DMS 273 (cell line): ENCODE measurements at regions not wholly inside any gene's neighbourhood (a gene's known extent, or its start where the extent isn't known, plus 50 kb on each side); places are given as distances from the start of the nearest gene placed in this dataset.

Source experiments
- DNase-seq: peaks from one replicate; lab custom pipeline; 2025; ENCODE audit not compliant: unreplicated experiment; lab: John Stamatoyannopoulos, UW

DNA sequence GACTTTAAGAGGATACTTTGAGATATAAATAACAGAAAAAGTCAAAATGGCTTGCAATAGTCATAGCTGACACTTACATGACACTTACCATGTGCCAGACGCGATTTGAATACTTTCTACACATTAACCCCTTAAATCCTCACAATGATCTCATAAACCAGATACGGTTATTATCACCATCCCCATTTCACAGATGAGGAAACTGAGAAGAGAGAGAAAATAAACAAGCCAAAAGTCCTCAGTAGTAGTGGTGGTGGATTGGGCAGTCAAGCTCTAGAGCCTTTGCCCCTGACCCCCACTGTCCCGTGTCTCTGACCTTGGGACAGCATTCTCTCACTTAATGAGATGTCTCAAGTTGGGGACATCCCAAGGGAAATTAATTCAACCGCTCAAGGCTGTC lies 105.2 kb upstream of the TAF1B start:
- no peak for DNase-seq

DNA sequence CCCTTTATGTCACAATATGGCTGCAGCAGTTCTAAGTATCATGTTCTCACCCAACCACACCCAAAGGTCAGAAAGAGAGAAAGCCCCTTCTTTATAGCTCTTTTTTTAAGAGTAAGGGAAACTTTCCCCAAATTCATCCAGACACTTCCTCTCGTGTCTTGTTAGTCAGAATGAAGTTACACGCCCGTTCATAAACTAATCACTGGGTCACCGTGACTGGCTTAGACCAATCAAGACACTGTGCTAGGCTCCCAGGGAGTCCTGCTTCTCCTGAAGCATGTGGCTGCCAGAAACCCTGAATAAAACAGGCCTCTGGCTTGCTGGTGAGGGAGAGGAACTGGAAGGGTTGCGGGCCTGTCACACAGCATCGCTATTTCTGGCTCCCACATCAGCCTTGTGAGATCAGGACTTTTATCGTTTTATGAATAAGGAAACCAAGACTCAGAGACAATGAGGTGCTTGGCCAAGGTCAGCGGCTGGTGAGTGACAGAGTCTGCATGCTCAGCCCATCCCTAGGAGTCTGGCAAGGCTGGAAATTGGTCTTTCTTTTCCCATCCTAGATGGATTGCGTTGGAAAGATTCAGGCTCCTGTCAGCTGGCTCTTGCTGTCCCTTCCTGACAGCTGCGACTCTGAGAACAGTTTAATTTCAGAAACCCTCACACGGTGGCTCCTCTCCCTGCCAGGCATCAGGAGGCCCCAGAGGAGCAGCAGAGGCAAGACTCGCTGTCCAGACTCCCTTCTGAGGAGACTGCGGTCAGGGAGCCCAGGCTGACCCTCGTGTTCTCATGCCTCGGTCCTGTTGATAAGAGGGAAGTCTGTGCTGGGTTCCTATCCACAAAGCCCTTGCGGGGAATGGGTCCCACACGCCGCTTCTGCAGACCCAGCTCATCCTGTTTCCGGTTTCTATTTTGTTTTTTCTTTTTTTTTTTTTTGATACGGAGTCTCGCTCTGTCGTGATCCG lies 104.5 kb upstream of the TAF1B start:
- no peak for DNase-seq

DNA sequence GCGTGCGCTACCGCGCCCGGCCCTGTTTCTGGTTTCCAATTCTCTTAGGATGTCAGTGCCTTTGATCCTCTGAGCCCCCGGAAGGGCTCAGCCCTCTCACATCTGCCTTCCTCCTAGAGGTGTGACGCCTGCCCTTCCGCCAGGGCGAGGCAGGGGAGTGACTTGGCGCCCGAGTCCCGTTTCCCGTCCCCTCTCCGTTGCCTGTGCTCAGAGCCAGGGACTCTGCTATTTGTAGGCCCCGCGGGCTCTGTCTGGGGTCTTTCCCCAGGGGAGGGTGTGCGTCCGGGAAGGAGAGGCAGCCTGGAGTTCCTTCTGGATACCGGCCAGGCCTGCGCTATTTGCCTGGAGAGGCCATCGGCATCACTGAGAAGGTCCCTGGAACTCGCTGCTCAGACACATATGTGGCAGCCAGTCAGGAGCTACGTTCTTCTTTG lies 103.7 kb upstream of the TAF1B start:
- no peak for DNase-seq

DNA sequence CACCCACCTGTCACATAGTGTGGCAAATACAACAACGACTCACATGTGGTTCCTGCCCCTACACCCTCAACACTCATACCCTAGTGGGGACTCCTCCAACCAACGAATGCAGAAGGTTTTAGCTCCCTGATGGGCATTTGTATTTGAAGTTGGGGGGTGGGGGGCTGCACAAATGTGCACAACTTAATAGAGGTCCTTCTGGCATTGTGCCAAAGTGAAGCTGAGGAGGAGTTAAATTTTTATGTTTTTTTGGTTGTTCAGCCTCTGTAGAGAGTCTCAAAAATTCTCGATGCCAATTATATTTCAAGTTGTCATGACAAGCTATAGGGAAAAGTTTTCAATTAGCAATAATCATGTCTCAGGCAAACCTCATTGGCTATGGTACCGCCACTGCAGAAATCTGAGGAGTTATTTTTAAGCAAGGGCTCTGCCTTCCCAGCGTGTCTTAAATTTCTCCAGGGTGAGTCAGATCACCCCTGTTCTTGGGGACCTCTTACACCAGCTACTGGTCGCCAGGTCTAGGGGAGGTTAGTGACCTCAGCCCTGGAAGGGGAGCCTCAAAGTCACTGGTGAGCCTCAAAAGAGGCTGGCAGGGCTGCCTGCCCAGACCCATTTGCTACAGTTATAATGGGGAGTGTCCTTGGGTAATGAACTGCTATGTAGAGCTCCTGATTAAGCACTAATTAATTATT lies 102.7 kb upstream of the TAF1B start:
- no peak for DNase-seq

DNA sequence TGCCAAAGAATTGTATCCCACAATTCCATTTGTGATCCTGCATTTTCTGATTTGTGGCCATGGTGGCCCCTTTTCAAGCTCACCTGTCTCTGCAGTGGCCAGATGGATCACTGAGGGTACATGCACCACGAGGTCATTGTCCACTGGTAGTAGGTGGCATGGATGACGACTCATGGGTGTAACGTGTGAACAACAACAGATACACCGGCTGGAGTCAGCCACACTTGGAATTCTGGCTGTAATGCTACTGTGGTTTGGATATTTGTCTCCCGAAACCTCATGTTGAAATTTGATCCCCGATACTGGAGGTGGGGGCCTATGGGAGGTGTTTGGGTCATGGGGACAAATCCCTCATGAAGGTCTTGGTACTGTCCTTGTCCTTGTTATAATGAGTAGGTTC lies 102.2 kb upstream of the TAF1B start:
- no peak for DNase-seq

DNA sequence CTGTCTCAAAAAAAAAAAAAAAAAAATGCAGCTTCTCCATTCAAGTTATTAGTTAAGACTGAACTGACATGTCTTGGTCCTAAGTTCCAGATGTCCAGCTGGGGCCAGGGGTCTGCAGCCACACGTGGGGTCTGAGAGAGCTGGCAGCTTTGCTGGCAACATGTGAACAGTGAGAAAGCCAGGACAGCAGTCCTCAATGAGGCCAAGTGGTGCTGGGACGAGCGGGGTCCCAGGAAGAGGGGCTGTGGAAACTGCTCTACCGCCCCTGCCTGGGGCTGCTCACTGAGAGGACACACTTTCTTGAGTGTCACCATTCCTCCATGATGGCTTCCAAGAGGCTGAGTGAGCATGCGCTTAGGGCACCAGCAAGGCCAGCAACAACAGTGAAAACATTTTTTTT lies 100.7 kb upstream of the TAF1B start:
- no peak for DNase-seq

DNA sequence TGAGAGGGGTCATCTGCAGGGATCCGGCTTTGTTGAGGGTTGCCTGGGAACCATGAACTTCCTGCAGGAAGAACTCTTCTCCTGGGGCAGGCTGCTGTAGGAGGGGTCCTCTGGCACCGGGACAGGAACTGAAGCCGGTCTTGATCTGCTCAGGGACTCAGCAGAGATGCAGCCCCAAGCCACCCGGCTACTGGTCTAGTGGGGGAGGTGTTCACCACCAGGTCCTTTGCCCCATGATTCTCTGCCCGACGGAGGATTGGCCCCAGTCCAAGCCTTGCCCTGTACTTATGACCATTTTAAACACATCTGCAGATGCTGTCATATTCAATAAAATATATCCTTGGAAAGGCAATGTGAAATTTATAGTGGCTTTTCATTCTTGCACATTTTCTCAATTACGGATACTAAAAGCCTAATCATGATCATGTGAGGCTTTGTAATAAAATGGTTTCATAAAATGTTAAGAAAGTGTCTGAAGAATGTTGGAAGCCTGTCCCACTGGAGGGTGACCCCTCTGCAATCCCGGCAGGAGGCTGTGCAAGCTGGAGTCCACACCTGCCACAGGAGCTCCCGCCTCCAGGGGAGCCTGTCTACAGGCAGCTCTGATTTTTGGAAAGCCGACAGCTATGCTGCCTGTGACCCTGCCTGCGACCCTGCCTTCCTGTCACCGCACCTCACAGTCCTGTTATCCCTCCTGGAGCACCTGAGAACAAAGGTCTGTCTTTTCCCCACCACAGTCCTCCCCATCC lies 98.8 kb upstream of the TAF1B start:
- peak; percentile 30 for DNase-seq

DNA sequence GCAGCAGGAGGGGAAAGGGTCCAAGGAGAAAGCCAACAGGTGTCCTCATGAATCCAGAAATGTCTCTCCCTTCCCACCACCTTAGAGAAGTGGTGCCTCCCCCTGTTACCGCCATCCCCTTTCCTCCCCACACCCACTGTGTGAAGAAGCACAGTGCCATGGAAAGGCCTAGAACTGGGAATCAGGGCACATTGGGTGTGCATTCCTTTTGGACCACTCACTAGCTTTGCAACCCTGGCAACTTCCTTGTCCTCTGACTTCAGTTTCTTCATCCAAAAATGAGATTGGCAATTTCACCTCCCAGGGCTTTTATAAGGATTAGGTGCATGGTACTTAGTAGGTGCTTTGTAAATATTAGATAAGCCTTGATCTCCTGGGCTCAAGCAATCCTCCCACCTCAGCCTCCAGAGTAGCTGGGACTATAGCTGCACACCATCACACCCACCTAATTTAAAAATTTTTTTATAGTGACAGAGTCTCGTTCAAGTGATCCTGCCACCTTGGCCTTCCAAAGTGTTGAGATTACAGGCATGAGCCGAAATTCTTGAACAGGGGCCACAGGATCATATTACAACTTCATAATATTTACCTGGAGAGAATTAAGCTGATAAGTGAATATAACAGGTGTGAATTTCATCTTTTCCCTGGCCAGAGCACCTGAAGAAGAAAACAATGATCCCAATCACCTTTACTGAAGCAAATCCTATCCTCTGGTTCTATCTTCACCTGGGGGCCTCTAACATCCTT lies 97.9 kb upstream of the TAF1B start:
- DNase-seq, result no peak

DNA sequence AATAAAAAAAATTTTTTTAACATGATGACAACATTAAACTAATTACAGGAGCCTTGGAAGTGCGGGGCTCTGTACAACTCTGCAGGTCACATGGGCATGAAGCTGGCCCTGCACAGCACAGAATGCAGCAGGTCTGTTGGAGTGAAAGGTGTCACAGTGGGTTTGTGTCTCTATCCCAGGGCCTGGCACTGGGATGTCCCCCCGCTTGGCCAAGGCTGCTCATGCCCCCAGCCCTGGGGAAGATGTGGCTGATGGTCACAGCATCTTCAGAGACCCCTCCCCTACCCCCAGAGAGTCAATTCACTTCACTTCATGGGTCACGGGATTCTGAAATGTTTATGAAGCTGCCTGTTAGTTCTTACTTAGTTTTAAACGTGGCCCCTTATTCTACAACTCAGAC lies 95.9 kb upstream of the TAF1B start:
- no peak for DNase-seq

DNA sequence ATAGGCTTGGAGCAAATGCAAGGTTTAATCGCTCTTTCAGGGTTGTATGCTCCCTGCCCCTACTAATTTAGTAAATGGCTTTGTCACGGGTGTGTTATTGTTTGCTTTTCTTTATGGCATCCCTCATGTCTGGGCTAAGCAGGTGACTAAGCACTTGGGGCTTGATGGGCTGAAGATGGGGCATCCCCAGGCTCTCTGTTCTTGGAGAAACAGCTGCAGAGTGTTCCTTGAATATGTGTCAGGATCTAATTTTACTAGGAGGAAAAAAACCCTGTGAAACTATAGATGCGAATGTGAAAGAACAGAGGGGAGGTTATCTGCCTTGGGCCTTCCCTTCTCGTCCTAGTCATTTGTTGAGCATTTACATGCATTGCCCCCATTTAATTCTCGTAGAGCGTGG lies 94.7 kb upstream of the TAF1B start:
- DNase-seq, result no peak

DNA sequence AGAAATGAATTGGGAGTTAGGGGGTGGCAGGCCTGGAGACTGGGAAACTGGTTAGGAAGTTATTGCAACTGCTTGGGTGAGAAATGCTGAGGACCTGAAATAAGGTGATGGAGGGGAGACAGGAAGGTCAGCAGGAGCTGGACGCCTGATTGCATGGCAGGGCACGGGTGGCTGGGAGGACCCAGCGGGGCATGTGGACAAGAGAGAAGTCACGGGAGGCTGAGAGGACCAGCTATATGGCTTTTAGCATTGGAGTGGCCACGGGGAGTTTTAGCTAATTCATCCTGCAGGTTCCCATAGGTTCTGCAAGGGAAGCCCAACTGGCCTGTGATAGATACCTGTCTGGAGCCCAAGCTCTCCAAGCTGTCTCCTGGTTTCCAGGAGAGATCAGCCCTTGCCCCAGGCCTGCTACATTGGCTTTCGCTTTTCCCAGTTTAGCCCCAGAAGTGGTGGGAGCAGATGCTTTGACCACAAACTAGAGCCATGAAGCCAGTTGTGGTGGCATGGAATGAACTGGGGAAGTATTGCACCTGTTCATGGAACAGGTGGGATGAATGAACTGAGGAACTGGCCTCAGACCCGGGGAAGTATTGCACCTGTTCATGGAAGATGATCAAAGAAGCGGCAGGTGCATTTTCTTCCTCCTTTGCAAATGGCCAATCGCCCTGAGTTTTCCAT lies 93.6 kb upstream of the TAF1B start:
- DNase-seq, result no peak

DNA sequence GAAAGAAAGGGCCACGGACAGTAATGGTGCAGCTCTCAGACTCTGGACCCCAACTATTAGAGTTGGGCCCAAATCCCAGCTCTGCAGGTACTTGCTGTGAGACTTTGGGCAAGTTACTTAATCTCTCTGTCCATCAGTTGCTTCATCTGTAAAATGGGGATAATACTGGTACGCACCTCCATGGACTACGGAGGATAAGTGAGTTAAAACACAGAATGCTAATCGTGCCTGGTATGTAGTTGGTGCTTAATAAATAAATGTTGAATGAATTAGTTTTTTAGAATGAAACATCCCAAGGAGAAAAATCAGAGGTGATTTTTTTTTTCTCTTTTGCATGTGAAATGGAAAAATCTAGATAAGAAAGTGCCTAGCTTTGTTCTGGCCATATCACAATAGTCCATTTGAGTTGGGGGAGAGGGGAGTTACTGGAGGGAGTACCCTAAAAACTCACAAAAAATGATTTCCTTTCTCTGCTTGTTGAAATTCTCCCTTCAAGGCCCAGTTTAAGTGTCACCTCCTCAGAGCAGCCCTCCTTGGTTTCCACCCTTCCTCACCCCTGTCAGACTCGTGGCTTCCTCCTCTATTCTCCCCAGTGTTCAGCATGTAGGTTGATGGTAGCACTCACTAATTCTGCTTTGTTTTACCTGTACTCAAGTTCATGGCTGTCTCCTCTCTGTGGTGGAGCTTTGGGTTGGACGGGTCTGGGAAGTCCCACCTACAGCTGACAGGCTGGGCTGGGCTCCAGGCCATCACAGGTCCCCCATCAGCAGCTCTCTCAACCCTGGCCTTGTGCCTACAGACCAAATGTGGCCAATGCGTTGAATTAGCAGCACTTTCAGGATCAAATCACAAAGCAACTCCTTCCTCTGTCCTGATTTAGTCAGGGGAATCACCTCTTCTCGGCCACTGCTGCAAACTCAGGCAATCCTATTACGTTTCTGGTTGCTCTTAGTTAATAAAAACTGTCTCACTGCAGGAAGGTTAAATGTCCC lies 92.8 kb upstream of the TAF1B start:
- DNase-seq, result no peak

DNA sequence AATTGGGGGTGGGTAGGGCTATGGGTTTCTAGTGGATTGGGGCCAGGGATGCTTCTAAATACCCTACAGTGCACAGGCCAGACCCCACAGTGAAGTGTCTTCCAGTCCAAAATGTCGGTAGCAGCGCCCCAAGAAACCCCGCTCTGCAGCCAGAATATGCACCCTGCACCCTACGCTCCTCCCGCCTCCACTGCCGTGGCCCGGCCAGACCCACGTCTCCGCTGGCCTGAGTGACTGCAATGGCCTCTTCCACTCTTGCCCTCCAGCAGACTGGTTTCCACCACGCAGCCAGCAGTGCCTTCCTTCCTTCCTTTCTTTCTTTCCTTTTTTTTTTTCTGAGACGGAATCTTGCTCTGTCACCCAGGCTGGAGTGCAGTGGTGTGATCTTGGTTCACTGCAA lies 91.4 kb upstream of the TAF1B start:
- DNase-seq, result no peak

DNA sequence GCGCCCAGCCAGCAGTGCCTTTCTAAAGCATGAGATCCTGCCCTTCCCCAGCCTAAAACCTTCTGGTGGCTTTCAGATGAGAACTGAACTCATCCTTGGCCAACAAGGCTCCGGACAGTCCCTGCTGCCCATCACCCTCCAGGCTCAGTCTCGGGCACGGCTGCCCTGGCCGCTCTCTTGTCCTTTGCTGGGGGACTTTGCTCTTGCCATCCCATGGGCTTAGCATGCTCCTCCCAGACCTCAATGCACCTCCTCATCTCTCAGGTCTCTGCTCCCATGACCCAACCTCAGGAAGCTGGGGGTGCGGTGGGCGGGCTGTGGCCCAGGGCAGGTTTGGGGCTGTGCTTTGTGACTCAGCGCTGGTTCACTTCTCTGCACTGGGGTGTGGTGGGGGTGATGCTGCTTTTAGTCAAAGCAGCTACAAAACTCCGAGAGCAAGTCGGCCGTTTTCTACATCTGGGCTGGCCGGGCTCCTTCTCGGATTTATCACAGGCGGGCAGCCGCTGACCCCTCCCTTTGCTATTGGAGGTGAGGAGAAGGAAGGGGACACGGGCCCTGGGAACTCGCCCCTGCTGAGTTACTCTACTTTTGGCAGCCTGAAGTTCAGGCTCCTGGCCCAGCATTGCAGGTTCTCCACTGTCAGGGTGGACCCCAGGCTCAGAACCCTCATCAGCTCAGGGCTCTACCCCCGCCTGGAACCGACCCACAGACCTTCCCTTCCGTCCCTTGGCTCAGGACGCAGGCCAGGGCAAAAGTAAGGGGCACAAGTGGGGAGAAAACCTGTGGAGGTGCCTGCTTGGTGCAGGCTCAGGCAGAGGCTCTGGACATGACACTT lies 90.6 kb upstream of the TAF1B start:
- DNase-seq, result no peak

DNA sequence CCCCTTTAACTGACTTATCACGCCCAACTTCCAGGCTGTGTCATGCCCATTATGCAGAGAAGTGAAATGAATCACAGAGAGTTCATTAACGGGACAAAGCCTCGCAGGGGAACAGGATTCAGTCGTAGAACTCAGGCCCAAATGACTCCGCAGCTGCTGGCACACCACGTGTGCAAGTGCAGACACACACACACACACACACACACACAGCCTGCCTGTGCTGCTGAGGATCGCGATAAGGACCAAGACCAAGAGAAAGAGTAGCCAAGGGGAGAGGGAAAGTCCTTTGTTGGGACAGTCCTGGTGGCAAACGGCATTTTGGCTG lies 90.0 kb upstream of the TAF1B start:
- DNase-seq, result no peak

DNA sequence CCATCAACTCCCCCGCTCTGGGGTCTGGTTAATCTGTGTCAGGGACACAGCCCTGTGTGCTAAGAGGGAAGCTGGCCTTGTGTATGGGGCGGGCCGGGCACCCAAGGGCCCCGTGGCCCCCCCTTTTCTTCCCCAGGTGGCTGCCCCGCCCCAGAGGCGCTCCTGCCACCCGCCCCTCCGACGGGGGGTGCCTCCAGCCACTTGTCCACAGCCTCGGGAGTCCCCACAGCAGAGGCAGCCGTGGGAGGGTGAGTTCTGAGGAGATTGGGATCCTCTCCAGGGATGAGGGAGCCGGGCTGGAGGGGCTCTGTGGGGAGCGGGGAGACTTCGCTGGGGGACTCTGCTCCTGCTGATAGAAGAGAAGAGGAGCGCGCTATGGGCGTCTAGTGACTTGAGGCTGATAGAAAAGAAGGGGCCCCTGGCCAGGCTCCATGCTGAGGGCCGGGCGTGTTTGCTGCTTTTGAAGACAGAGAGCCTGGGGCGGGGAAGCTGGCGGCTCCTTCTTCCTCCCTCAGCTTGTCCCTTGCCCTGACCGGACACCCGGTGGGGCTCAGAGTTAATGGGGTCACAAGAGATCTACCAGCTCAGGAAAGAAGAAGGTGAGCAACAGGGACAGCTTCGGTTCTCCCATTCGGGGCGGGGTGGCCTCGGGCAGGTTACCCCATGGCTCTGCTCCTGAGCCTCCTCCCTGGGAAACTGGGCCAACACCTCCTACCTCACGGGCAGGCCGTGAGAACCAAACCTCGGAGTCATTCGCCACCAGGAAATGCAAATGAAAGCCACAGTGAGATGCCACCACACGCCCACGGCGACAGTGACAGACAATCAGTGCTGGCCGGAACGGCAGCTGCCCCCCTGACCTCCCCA lies 89.4 kb upstream of the TAF1B start:
- no peak for DNase-seq

DNA sequence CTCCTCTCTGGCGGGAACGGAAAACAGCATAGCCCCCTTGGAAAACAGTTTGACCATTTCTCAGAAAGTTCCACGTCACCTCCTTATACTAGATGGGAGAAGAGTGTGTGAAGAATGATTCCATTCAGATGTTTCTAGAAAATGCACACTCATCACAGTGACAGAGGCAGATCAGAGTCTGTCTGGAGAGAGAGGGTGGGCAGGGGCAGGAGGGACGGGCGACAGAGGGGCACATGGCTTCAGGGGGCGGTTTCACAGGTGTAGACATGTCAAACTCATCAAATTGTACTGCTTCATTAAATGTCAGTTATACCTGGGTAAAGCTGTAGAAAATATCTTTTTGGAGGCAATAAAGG lies 88.8 kb upstream of the TAF1B start:
- DNase-seq, result no peak

DNA sequence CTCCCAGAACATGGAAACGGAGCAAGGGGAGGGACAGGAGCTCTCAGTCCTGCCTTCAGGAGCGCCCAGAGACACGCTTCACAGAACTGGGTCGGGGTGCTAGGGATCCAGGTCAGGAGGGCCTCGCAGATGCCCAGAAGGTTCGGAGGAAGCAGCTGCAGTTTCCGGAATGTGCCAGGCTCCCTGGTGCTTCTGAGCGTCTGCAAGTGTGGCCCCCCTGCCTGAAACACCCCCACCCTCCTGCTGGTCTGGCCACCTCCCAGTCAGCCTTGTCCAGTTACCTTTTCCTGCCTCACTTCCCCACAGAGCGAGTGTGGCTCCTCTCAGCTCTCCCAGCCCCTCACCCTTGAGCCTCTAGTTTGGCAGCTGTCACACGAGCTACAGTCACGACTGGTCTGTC lies 88.3 kb upstream of the TAF1B start:
- DNase-seq, result no peak
